ENCODE measurements at regions not wholly inside any gene's neighbourhood (a gene's known extent, or its start where the extent isn't known, plus 50 kb on each side); places are given as distances from the start of the nearest gene placed in this dataset.

- no peak for DNase-seq
- Histone ChIP-seq H3K9me3 (peaks cover 0 to 16% (median 7%) of the 10 kb centered on the region in 4 donors), H3K36me3 (no peaks in the 10 kb centered on the region), H3K27me3 (no peaks in the 10 kb centered on the region), H3K27ac (no peak overlapping the region), H3K4me1 (no peaks in the 10 kb centered on the region), H3K4me3 (no peak overlapping the region)
- WGBS, 5 donors = 54 to 62% (median 56%) methylated on average over 6 to 7 of the region's 7 CpGs
- TF ChIP-seq POLR2A (IDR thresholded peaks at IDR 0.05) = no peak
- no peak for TF ChIP-seq EP300 (IDR thresholded peaks at IDR 0.05)
- TF ChIP-seq, protein P1, sequence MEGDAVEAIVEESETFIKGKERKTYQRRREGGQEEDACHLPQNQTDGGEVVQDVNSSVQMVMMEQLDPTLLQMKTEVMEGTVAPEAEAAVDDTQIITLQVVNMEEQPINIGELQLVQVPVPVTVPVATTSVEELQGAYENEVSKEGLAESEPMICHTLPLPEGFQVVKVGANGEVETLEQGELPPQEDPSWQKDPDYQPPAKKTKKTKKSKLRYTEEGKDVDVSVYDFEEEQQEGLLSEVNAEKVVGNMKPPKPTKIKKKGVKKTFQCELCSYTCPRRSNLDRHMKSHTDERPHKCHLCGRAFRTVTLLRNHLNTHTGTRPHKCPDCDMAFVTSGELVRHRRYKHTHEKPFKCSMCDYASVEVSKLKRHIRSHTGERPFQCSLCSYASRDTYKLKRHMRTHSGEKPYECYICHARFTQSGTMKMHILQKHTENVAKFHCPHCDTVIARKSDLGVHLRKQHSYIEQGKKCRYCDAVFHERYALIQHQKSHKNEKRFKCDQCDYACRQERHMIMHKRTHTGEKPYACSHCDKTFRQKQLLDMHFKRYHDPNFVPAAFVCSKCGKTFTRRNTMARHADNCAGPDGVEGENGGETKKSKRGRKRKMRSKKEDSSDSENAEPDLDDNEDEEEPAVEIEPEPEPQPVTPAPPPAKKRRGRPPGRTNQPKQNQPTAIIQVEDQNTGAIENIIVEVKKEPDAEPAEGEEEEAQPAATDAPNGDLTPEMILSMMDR (IDR thresholded peaks at IDR 0.05) = no peak
- no peak for TF ChIP-seq POLR2AphosphoS5 (IDR thresholded peaks at IDR 0.05)
- intact Hi-C loops (cut with DNase I; ENCODE audit: low total_unique reads) = no loop called here
These were observed 778.3 kb downstream of the KCNJ18 start for GRCh38 chr17:22470411-22471175.

GRCh38 chr17:22484826-22485225, 792.5 kb downstream of the KCNJ18 start:
- 48 to 76% (median 70%) methylated on average over 3 of the region's 3 CpGs for WGBS, 5 donors
- H3K4me3 ChIP-seq = no peak overlapping the region
- peaks cover 2 to 50% (median 28%) of the 10 kb centered on the region in 4 donors for H3K9me3 ChIP-seq

DNA sequence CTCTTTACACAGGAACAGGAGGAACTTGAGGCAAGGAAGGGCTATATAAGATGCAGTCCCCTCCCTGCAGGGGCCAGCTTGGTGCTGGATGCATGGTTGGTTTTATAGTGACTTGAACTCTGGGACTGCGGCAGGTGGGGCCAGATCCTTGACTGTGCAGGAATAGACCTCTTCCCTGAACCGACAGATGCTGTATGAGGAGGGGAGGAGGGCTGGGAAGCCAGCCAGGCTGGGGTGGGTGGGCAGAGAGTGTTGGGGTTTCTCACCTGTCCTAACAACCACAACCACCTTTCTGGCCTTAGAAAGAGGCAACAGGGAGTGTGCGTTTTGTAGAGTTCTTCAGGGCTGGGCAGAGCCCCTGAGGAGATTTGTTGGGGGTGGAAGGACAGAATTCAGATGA, 798.1 kb downstream of the KCNJ18 start:
- H3K36me3 ChIP-seq = no peaks in the 10 kb centered on the region
- no peaks in the 10 kb centered on the region for H3K4me1 ChIP-seq
- H3K9me3 ChIP-seq = peaks cover 2 to 56% (median 35%) of the 10 kb centered on the region in 4 donors
- no peak overlapping the region for H3K27ac ChIP-seq
- intact Hi-C loops (cut with DNase I; ENCODE audit: low total_unique reads) = no loop called here
- WGBS, 5 donors = 37 to 53% (median 43%) methylated on average over 3 of the region's 3 CpGs
- no peak for DNase-seq
- no peak overlapping the region for H3K4me3 ChIP-seq
- H3K27me3 ChIP-seq = no peaks in the 10 kb centered on the region
- TF ChIP-seq, protein P1 (IDR thresholded peaks at IDR 0.05) = no peak
- TF ChIP-seq EP300 (IDR thresholded peaks at IDR 0.05) (no peak), POLR2AphosphoS5 (IDR thresholded peaks at IDR 0.05) (no peak), POLR2A (IDR thresholded peaks at IDR 0.05) (no peak)

More at GRCh38 chr17:22484826-22485225, 792.5 kb downstream of the KCNJ18 start:
- TF ChIP-seq POLR2AphosphoS5 (IDR thresholded peaks at IDR 0.05) (no peak), EP300 (IDR thresholded peaks at IDR 0.05) (no peak), POLR2A (IDR thresholded peaks at IDR 0.05) (no peak)
- TF ChIP-seq, protein P1 (IDR thresholded peaks at IDR 0.05) = no peak
- intact Hi-C loops (cut with DNase I; ENCODE audit: low total_unique reads) = no loop called here
- H3K27ac ChIP-seq = no peak overlapping the region
- no peaks in the 10 kb centered on the region for H3K27me3 ChIP-seq
- H3K36me3 ChIP-seq = no peaks in the 10 kb centered on the region
- H3K4me1 ChIP-seq = no peaks in the 10 kb centered on the region
- DNase-seq = no peak

GRCh38 chr17:22492331-22492730, 800.0 kb downstream of the KCNJ18 start:
- 40 to 58% (median 44%) methylated on average over 4 of the region's 4 CpGs for WGBS, 5 donors

More at GRCh38 chr17:22492331-22492730, 800.0 kb downstream of the KCNJ18 start:
- intact Hi-C loops (cut with DNase I; ENCODE audit: low total_unique reads) = no loop called here
- no peak for DNase-seq
- Histone ChIP-seq H3K27me3 (no peaks in the 10 kb centered on the region), H3K4me1 (no peaks in the 10 kb centered on the region), H3K36me3 (no peaks in the 10 kb centered on the region), H3K9me3 (peaks cover 2 to 50% (median 18%) of the 10 kb centered on the region in 4 donors), H3K4me3 (no peak overlapping the region), H3K27ac (no peak overlapping the region)
- TF ChIP-seq, protein P1 (IDR thresholded peaks at IDR 0.05) = no peak
- TF ChIP-seq POLR2AphosphoS5 (IDR thresholded peaks at IDR 0.05) = no peak
